ENCODE measurements at regions not wholly inside any gene's neighbourhood (a gene's known extent, or its start where the extent isn't known, plus 50 kb on each side); places are given as distances from the start of the nearest gene placed in this dataset.

- TF ChIP-seq, protein P1, sequence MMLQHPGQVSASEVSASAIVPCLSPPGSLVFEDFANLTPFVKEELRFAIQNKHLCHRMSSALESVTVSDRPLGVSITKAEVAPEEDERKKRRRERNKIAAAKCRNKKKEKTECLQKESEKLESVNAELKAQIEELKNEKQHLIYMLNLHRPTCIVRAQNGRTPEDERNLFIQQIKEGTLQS (IDR thresholded peaks at IDR 0.05): no peak
- TF ChIP-seq, protein P2, sequence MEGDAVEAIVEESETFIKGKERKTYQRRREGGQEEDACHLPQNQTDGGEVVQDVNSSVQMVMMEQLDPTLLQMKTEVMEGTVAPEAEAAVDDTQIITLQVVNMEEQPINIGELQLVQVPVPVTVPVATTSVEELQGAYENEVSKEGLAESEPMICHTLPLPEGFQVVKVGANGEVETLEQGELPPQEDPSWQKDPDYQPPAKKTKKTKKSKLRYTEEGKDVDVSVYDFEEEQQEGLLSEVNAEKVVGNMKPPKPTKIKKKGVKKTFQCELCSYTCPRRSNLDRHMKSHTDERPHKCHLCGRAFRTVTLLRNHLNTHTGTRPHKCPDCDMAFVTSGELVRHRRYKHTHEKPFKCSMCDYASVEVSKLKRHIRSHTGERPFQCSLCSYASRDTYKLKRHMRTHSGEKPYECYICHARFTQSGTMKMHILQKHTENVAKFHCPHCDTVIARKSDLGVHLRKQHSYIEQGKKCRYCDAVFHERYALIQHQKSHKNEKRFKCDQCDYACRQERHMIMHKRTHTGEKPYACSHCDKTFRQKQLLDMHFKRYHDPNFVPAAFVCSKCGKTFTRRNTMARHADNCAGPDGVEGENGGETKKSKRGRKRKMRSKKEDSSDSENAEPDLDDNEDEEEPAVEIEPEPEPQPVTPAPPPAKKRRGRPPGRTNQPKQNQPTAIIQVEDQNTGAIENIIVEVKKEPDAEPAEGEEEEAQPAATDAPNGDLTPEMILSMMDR (IDR thresholded peaks at IDR 0.05; ENCODE audit: low read depth, low read length, missing input control): no peak
- TF ChIP-seq GABPA (IDR thresholded peaks at IDR 0.05 in 1 of 2, conservative IDR thresholded peaks at IDR 0.05 in 1 of 2): no peak
- TF ChIP-seq JUND (IDR thresholded peaks at IDR 0.05): no peak
Observed at GRCh38 chr12:58639318-58639934, 280.9 kb downstream of the LRIG3 start.

Measured in liver (tissue), 3 donors.